GM21447 (cell line): ENCODE measurements at regions not wholly inside any gene's neighbourhood (a gene's known extent, or its start where the extent isn't known, plus 50 kb on each side); places are given as distances from the start of the nearest gene placed in this dataset.

Experiments used
- ATAC-seq: cut with Tn5 transposase; IDR thresholded peaks from one replicate; pipeline ENCODE4 v1.9.1; 2021; ENCODE audit not compliant: unreplicated experiment

DNA sequence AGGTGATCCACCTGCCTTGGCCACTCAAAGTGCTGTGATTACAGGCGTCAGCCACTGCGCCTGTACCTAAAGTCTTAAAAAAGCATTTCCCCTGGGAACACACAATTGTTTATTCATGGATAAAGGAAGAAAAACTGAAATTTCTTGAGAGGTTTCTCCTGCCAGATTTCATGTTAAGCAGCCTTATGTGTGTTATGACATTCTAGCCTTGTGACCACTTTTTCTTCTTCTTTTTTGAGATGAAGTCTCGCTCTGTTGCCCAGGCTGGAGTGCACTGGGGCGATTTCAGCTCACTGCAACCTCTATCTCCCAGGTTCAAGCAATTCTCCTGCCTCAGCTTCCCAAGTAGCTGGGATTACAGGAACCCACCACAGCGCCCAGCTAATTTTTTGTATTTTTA is 57.8 kb upstream of the PLAC8 start:
- ATAC-seq, result no peak

GRCh38 chr4:83171436-83172039 is 57.0 kb upstream of the PLAC8 start:
- no peak for ATAC-seq

- ATAC-seq, result no peak
Observed at GRCh38 chr4:83170952-83171399, 56.4 kb upstream of the PLAC8 start.
